SIG-M5 treated with dmso at 0.1 percent for 504 hours (cell line): ENCODE measurements at regions not wholly inside any gene's neighbourhood (a gene's known extent, or its start where the extent isn't known, plus 50 kb on each side); places are given as distances from the start of the nearest gene placed in this dataset.
A peak's percentile ranks its signal among the peaks of the same experiment; 100 is the strongest.

Experiments used
- DNase-seq: peaks from one replicate; lab custom pipeline; 2025; ENCODE audit not compliant: unreplicated experiment; lab: John Stamatoyannopoulos, UW

GRCh38 chr15:98263787-98264186 lies 303.3 kb downstream of the ARRDC4 start:
- DNase-seq, result no peak

GRCh38 chr15:98266295-98266694 lies 305.8 kb downstream of the ARRDC4 start:
- DNase-seq, result no peak

GRCh38 chr15:98268163-98268562 lies 307.7 kb downstream of the ARRDC4 start:
- DNase-seq, result no peak

DNA sequence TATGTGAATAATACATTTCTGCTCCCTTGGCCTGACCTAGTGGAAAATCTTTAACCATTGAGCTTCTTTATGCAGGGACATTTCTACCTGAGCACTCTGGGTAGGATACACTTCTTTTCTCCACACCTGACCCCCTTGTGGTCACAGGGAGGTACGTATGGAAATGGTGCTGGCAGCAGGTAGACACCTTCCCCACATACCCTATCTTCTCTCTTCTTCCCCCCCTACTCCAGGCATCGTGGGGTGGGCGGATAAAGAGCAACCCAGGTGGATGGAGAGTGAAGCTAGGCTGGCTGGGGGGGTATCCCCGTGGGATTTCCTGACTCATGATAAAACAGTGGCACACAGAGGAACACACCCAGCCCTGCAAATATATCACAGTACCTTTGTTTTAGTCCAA lies 312.1 kb downstream of the ARRDC4 start:
- DNase-seq, result no peak

DNA sequence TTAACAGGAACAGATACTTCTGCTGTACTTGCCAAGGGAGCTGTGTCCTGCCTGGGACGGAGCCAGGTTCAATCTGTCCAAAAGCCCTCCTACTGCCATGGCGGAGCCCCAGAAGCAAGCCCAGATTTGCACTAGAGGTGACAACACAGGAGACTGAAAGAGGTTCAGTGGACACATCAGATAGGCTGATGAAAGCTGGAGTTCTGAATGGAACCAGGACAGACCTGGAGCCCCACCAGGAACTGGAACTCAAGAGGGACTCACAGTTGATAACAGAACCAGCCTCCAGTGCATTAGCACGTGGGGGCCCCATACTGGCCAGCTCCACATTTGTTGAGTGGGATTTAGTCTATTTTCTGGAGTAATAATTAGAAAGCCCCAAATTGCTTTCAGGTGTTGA lies 315.5 kb downstream of the ARRDC4 start:
- no peak for DNase-seq

DNA sequence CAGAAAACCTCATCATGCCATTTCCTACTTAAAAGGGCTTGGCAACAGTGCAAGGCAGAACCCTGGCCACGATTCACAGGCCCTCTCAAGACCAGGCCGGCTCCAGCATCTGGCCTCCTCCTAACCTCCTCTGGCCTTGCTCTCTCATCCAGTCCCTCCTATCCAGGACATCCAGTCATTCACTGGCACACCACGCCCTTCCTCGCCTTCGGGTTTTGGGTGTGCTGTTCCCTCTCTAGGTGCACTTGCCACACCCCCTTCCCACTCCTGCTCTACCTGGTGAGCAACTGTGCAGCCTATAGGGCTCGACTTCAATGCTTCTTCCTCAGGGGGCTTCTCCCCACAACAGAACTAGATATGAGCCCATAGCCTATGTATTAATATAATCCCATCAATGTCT lies 317.1 kb downstream of the ARRDC4 start:
- no peak for DNase-seq

- no peak for DNase-seq
Measured at GRCh38 chr15:98280284-98280975, 319.9 kb downstream of the ARRDC4 start.

- DNase-seq, result no peak
Measured at GRCh38 chr15:98281130-98281529, 320.6 kb downstream of the ARRDC4 start.

DNA sequence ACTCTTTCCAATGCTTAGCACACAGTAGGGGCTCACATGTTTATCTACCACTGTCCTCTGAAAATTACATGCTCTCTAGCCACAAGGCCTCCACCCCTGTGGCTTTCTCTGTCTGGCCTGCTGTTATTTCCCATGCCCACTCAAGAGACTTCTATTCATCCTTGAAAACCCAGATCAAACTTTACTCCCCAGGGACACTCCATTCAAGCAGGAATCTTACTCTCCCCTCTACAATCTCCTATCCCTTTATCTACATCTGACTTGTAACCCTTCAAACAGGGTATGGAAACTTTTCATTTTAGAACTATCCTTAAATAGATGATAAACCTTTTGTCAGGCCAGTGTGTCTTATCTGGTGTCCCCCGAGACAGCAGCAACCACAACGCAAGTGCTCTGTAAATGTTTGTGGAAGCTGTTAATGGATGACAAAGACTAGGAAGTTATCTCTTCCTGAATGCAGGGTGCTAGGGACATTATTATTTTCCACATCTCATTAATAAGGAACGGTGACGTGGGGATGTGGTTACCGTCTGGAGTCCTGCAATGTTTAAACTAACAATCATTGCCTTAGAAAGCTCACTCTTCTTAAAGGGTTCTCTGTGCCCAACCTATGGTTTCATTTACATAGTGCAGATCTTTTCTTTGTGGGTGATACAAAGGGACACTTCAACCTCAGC lies 322.3 kb downstream of the ARRDC4 start:
- DNase-seq, result no peak

- DNase-seq, result no peak
Measured at GRCh38 chr15:98286200-98286599, 325.7 kb downstream of the ARRDC4 start.

DNA sequence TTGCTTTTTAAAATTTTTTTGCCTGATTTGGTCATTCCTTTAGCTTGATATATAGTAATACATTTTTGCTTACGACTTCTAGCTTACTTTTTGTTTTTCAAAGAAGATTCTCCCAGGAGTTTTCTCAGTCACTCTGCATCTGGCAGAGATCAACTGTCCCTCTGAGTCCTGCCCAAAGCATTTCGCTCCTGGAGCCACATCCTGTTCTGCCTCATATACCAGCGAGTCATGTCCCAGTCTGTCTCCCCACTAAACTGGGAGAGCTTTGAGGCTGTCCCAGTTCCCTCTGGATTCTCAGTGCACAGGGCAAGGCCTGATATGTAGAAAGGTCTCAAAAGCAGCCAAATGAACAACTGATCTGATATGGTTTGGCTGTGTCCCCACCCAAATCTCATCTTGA lies 326.3 kb downstream of the ARRDC4 start:
- DNase-seq, result no peak

GRCh38 chr15:98288091-98288590 lies 327.6 kb downstream of the ARRDC4 start:
- DNase-seq, result no peak

- no peak for DNase-seq
Measured at GRCh38 chr15:98289747-98290146, 329.2 kb downstream of the ARRDC4 start.

GRCh38 chr15:98292442-98293240 lies 332.1 kb downstream of the ARRDC4 start:
- peak; percentile 4 for DNase-seq

DNA sequence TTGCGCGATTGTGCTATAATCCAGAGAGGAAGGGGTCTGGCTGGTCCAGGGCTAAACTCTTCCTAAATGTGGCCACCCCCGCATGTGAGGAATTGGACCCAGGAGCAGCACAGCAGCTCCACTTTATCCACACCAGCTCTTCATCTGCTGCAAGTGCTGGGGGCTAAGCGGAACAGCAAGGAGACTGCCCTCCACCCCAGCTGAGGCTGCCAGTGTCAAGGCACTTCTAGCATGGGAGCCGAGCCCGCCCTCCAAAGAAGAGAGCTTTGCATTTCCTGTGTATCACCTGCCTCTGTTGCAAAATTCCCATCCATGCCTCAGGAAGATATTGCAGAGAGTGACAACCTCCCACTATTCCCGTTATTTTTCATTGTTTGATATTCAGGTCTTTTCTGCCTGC lies 333.6 kb downstream of the ARRDC4 start:
- DNase-seq, result no peak

DNA sequence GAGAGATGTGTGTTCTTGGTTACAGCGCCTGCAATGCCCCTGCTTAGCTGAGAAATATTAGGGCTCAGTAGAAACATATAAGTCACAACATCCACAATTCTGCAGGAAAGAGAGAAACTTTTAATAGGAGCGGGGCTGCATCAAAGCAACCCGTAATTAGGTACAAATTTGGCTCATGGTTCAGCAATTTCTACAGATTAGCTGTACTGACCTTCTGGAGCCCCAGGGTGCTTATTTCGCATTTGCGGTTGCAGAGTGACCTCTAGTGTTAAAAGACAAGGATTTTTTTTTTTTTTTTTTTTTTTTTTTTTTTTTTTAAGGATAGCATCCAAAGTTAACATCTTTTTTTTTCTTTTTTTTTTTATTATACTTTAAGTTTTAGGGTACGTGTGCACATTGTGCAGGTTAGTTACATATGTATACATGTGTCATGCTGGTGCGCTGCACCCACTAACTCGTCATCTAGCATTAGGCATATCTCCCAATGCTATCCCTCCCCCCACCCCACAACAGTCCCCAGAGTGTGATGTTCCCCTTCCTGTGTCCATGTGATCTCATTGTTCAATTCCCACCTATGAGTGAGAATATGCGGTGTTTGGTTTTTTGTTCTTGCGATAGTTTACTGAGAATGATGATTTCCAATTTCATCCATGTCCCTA lies 334.7 kb downstream of the ARRDC4 start:
- peak; percentile 31 for DNase-seq

- DNase-seq, result no peak
Measured at GRCh38 chr15:98296653-98297052, 336.1 kb downstream of the ARRDC4 start.

DNA sequence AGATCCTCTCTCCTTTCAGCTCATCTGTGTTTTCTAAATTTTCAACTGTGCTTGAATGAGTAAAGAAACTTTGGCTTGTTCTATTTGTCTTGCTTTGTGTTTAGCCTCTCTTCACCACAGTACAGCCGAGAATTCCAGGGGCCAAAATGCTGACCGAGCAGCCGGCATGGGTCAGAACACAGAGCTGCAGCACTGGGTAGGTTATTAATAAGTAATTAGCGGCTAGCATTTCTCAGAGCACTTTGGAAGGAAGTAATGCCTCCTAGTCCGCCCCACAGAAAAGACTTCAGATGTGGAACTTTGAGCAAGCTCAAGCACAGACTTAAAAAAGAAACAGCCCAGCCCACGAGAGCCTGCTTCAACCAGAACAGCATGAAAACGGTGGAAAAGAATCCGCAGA lies 343.9 kb downstream of the ARRDC4 start:
- DNase-seq, result no peak

GRCh38 chr15:98308117-98308516 lies 340.2 kb upstream of the IGF1R start:
- no peak for DNase-seq

DNA sequence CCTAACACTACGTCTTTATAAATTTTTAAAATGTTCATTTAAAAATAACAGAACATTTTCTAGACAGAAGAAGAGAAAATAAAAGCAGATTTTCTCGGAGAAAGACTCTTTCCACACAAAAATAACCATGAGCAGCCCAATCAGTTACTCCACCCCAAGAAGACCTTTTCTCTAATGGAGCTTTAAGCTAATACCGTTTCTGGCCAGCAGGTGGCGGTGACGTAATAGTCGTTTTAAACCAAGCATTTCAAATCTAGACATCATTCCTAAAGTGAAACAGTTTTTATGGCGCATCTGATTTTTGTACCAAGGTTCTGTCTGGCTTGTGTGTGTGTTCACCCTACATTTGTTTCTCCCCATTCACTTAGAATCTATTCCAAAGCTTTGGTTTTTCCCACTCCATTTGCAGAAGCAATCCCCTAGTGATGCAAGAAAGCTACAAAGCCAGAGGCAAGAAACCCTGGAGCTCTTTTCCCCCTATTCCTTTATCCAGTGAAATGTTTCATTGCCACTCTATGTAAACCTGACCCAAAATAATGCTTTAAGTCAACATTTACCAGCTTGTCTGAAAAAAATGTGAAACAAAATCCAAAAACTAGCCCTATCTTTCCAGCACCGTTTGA lies 336.7 kb upstream of the IGF1R start:
- peak; percentile 55 for DNase-seq

- DNase-seq, result no peak
Measured at GRCh38 chr15:98312913-98313312, 335.4 kb upstream of the IGF1R start.
